LoVo (cell line): ENCODE measurements at regions not wholly inside any gene's neighbourhood (a gene's known extent, or its start where the extent isn't known, plus 50 kb on each side); places are given as distances from the start of the nearest gene placed in this dataset.
"Not testable (repeated sequence)": the region's sequence is repeated elsewhere in the genome, so short reads cannot be mapped to it uniquely, and the experiment has no call there.

Experiments
- DNase-seq: peaks from one replicate; pipeline ENCODE4 v3.0.0-alpha.2; 2016; ENCODE audit warnings: low spot score

DNA sequence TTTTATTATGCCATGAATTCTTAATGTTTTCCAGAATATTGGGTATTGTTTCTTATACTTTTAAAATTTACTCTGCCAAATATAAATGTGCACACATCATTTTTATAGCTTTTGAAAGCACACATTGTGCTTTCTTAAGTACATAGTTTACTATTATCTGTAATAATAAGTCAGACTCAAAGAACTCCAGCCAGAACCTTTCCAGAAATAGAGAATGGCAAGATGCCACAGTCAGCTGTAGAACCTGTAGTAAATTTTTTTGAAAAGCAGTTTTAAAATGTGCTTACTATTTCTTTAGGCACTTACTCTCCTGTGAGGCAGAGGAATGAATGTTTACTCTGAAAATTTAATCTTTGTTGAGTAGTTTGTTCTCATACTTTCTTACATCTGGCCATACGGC, 1287.1 kb downstream of the PCDH9 start:
- DNase-seq = no peak

- DNase-seq = no peak
These were observed 1289.4 kb downstream of the PCDH9 start for GRCh38 chr13:65940720-65941119.

GRCh38 chr13:65937251-65937650, 1292.9 kb downstream of the PCDH9 start:
- no peak for DNase-seq

DNA sequence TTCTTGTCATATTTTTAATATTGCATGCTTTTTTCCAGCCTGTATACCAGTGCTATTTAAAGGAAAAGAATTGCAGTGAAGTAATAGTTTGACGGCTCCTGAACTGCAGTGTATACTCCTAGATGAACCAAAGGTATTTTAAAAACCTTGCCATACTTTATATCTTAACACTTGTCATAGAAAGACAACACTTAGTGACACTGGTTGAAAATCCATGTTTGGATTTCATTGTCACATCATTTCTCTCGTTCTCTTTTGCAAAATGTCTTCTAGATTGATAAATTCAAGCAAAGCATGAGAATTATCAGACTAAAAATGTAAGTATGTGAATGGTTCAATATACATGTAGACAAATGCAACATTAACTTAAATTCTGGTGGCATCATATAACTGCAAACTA, 1293.9 kb downstream of the PCDH9 start:
- no peak for DNase-seq

GRCh38 chr13:65932587-65933239, 1297.4 kb downstream of the PCDH9 start:
- DNase-seq = no peak

DNA sequence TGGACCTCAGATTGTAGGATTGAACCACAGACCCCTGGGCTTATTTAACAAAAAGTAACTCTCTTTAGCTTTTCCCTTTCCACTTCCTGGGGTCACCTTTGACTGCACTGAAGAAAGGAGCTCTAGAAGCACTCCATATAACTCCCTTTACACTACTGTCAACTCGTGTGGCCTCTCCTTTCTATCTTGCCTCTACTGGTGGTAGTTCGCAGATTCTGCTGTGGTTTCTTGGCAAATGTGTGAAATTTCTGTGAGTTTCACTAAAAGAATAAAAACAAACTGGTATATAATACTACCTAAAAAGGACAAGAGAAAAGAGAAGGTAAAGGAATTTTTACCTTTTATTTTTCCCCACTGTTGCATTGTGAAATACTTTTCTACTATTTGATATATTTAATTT, 1298.1 kb downstream of the PCDH9 start:
- no peak for DNase-seq

- no peak for DNase-seq
These were observed 1300.7 kb downstream of the PCDH9 start for GRCh38 chr13:65929436-65929835.

DNA sequence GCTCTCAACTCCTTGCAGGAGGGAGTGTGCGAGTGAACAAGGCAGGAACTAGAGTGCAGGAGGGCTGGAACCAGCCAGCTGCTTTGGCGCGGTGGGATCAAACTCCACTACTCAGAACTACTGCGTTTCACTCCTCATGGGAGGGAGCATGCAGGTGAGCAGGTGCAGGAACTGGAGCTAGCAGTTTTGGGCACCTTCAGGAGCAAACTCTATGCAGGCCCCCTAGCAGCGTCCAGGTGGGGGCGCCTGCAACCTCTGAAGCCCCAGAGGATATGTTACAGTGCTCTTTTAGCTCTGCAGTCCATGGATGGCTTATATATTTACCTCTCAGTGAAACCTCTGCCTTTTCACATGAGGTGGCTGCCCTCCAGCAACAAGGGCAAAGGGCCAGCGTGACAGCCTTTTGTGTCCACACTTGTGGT, 1303.4 kb downstream of the PCDH9 start:
- DNase-seq = no peak

GRCh38 chr13:65922846-65923245, 1307.3 kb downstream of the PCDH9 start:
- DNase-seq = not testable (repeated sequence)

DNA sequence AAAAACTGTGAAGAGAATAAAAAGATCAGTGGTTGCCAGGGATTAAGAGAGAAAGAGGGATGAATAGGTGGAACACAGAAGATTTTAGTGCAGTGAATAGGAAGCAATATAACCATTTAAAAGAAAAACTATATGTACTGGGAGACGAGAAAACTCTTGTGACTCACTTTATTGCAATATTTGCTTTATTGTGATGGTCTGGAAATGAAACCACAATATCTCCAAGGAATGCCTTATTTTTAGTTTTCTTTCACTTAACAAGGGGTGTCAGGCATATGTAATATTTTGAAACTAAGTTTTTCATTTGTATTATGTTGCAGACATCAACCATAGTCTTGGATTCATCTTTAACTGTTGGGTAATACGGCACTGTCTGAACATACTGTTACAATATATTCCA, 1308.2 kb downstream of the PCDH9 start:
- DNase-seq = no peak

DNA sequence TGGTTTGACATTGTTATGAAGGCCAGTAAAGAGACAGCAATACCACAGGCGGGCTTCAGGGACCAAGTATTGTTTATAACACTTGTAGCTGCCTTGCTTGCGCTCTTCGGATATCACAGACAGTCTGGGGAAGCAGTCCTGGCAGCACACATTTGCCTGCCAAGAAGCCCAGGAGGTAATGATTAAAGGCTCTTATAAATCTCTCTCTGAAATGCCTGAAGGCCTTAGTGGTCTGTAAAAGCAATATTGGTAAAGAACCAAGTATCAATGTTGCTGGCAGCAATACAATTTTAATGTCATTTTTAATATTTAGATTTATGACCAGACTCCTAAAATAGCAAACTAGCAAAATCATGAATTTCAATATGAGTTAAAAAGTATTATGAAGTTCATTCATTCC, 1312.4 kb downstream of the PCDH9 start:
- DNase-seq = no peak

- DNase-seq = no peak
These were observed 1314.9 kb downstream of the PCDH9 start for GRCh38 chr13:65915195-65915594.

DNA sequence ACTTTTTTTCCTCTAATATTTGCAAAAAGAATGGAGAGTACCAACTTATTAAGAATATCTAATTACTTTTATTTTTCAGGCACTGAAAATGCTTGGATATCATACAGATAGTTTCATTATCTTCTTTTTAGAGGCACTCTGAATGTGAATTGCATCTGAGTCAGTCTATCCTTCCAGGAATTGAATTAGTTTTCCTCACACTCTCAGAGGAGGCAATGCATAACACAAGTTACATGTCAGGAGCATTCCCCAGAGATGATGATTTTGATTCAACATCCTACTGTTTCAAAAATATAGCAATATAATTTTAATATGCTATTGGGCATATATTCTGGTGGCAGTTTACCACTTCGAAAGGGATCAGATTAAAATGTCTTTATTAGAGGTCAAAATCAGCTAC, 1315.4 kb downstream of the PCDH9 start:
- no peak for DNase-seq

DNA sequence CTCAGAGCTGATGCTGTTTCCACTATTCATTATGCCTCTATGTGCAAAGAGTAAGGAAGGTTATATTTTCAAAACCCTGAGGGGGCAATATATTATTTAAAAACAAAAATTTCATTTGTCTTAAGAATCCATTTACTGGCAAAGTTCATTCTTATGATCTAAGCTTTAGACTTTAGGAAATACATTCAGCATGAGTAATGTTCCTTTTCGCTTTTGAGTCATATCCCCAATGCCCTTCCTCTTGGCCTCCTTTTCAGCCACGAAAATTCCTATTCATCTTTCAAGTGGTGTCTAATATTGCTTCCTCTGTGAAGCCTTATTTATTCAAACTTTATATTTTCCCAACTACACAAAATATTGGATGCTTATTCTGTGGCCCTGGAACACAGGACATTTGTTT, 1317.0 kb downstream of the PCDH9 start:
- no peak for DNase-seq

- DNase-seq = no peak
These were observed 1317.6 kb downstream of the PCDH9 start for GRCh38 chr13:65912516-65912915.

- no peak for DNase-seq
These were observed 1318.5 kb downstream of the PCDH9 start for GRCh38 chr13:65911546-65912193.

GRCh38 chr13:65909501-65909900, 1320.6 kb downstream of the PCDH9 start:
- no peak for DNase-seq

DNA sequence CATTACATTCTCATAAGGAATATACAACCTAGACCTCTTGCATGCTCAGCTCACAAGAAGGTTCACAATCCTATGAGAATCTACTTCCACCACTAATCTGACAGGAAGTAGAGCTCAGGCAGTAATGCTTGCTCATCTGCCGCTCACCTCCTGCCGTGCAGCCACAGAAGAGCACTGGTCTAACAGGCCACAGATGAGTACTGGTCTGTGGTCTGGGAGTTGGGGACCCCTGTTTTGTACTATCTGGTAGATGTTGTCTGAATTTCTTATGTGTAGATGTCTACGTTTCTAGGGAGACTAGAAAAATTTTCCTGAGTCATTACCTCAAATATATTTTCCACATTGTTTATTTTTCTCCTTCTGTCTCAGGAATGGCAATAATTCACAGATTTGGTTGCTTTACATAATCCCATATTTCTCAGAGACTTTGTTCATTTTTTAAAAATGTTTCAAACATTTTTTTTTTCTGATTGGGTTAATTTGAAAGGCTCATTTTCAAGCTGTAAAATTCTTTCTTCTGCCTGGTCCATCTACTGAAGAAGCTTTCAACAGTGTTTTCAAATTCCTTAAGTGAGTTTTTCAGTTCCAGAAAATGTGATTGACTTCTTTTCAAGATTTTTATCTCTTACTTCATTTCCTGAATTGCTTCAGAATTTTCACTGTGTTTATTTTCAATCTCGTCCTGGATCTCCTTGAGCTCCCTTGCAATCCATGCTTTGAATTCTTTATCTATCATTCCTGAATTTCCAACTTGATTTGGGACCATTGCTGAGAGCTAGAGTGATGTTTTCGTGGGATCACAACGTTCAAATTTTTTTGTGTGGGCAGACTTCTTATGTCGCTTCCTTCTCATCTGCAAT, 1322.2 kb downstream of the PCDH9 start:
- no peak for DNase-seq

- no peak for DNase-seq
These were observed 1328.4 kb downstream of the PCDH9 start for GRCh38 chr13:65901723-65902122.

- DNase-seq = no peak
These were observed 1336.1 kb downstream of the PCDH9 start for GRCh38 chr13:65894049-65894448.

DNA sequence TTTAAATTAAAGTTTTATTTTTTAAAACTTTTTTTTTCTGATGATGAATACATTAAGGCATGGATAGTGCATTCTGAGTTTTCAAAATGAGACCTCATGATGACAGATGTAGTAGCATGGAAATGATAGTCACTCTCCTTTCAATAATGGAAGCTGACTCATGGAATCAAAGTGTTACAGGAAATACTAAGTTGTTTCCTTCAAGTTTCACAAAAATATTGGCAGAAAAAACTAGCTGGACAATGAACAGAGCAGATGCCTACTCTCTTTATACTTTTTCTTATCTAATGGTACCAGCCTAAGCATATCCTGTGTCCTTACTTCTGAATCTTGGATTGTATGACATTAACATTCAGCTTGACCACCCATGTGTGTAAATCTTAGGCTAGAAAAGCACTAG, 1337.3 kb downstream of the PCDH9 start:
- no peak for DNase-seq

- DNase-seq = no peak
These were observed 1340.8 kb downstream of the PCDH9 start for GRCh38 chr13:65889368-65889767.

DNA sequence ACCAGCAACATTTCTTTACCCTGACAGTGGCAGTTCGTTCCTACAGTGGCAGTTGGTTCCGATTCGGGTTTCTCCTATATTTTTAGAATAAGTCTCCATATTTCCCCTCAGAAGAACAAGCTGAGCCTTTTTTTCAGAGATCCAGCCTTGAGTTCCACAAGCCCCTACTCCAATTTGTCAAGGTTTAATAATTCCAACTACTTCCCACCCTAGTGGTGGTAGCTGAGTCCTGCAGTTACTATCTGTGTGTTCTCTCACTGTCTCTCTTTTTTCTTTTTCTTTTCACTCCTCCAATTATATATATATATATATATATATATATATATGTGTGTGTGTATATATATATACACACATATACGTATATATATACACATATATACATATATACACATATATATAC, 1347.3 kb downstream of the PCDH9 start:
- no peak for DNase-seq
